Smooth muscle cell (in vitro differentiated cells): ENCODE measurements at regions not wholly inside any gene's neighbourhood (a gene's known extent, or its start where the extent isn't known, plus 50 kb on each side); places are given as distances from the start of the nearest gene placed in this dataset.

Source experiments
- DNase-seq: peaks from one replicate; lab custom pipeline; 2025; ENCODE audit not compliant: unreplicated experiment; lab: John Stamatoyannopoulos, UW
- H2AFZ ChIP-seq: fragments of 200-600 bp; sonication (generic); 2 replicates; pipeline ENCODE4 v1.6.0; 2016; ENCODE audit warnings: antibody characterized with exemption, low read depth, mild to moderate bottlenecking
- H3F3A ChIP-seq: fragments of 200-600 bp; sonication (generic); 2 replicates; pipeline ENCODE4 v1.6.0; 2017; ENCODE audit warnings: antibody characterized with exemption, low read depth
- H3K27ac ChIP-seq: fragments of 200-600 bp; sonication (generic); 2 replicates; pipeline ENCODE4 v1.5.1; 2016; ENCODE audit warnings: low read depth, mild to moderate bottlenecking
- H3K27me3 ChIP-seq: fragments of 200-600 bp; sonication (generic); 2 replicates; pipeline ENCODE4 v1.6.1; 2016; ENCODE audit warnings: low read depth, mild to moderate bottlenecking
- H3K36me3 ChIP-seq: fragments of 200-600 bp; sonication (generic); 2 replicates; pipeline ENCODE4 v1.5.1; 2016; ENCODE audit warnings: low read depth
- H3K4me1 ChIP-seq: fragments of 200-600 bp; sonication (generic); 2 replicates; pipeline ENCODE4 v1.5.1; 2016; ENCODE audit warnings: low read depth
- H3K4me2 ChIP-seq: fragments of 200-600 bp; sonication (generic); 2 replicates; pipeline ENCODE4 v1.6.0; 2016; ENCODE audit warnings: mild to moderate bottlenecking
- H3K4me3 ChIP-seq: fragments of 200-600 bp; sonication (generic); 2 replicates; pipeline ENCODE4 v1.5.1; 2016; ENCODE audit warnings: mild to moderate bottlenecking
- H3K79me2 ChIP-seq: fragments of 200-600 bp; sonication (generic); 2 replicates; pipeline ENCODE4 v1.6.0; 2016; ENCODE audit warnings: low read depth, mild to moderate bottlenecking
- H3K9ac ChIP-seq: fragments of 200-600 bp; sonication (generic); 2 replicates; pipeline ENCODE4 v1.6.0; 2016; ENCODE audit warnings: low read depth
- H3K9me3 ChIP-seq: fragments of 200-600 bp; sonication (generic); replicated peaks from 2 replicates; pipeline ENCODE4 v1.5.1; 2016; ENCODE audit warnings: low read depth
- H4K20me1 ChIP-seq: fragments of 200-600 bp; sonication (generic); 2 replicates; pipeline ENCODE4 v1.6.0; 2016; ENCODE audit warnings: low read depth
- WGBS: methylation state at CpG from one replicate; pipeline ENCODE4 v1.1.7; 2016; ENCODE audit warnings: low lambda C conversion rate; 5-methylcytosine and 5-hydroxymethylcytosine counted together
- TF ChIP-seq, protein P1 (sequence below): fragments of 200-600 bp; sonication (generic); IDR thresholded peaks from 2 replicates; pipeline ENCODE4 v1.5.1; 2017; ENCODE audit warnings: borderline replicate concordance, mild to moderate bottlenecking, antibody characterized with exemption; ENCODE audit not compliant: insufficient read depth, poor library complexity, severe bottlenecking

- 87% methylated on average over 10 of the region's 10 CpGs for WGBS
- H3K4me3 ChIP-seq: no peak overlapping the region
- H3K36me3 ChIP-seq: no peaks in the 10 kb centered on the region
- no peak for DNase-seq
- H3K9me3 ChIP-seq: no peaks in the 10 kb centered on the region
- no peaks in the 10 kb centered on the region for H3K79me2 ChIP-seq
- H4K20me1 ChIP-seq: no peaks in the 10 kb centered on the region
- H2AFZ ChIP-seq: no peak overlapping the region
- H3K4me2 ChIP-seq: no peak overlapping the region
- TF ChIP-seq, protein P1, sequence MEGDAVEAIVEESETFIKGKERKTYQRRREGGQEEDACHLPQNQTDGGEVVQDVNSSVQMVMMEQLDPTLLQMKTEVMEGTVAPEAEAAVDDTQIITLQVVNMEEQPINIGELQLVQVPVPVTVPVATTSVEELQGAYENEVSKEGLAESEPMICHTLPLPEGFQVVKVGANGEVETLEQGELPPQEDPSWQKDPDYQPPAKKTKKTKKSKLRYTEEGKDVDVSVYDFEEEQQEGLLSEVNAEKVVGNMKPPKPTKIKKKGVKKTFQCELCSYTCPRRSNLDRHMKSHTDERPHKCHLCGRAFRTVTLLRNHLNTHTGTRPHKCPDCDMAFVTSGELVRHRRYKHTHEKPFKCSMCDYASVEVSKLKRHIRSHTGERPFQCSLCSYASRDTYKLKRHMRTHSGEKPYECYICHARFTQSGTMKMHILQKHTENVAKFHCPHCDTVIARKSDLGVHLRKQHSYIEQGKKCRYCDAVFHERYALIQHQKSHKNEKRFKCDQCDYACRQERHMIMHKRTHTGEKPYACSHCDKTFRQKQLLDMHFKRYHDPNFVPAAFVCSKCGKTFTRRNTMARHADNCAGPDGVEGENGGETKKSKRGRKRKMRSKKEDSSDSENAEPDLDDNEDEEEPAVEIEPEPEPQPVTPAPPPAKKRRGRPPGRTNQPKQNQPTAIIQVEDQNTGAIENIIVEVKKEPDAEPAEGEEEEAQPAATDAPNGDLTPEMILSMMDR: no peak
- no peaks in the 10 kb centered on the region for H3F3A ChIP-seq
- no peak overlapping the region for H3K27ac ChIP-seq
- H3K27me3 ChIP-seq: peaks cover 8% of the 10 kb centered on the region
- no peak overlapping the region for H3K9ac ChIP-seq
- no peaks in the 10 kb centered on the region for H3K4me1 ChIP-seq
Observed at GRCh38 chr3:139157161-139157932, 112.7 kb upstream of the PRR23C start.

GRCh38 chr3:139159356-139159755, 114.7 kb upstream of the PRR23C start:
- Histone ChIP-seq H4K20me1 (no peaks in the 10 kb centered on the region), H3K27ac (no peak overlapping the region), H3K4me3 (no peak overlapping the region), H3F3A (no peaks in the 10 kb centered on the region), H3K4me2 (no peak overlapping the region), H3K9me3 (no peaks in the 10 kb centered on the region), H3K9ac (no peak overlapping the region), H3K27me3 (peaks cover 10% of the 10 kb centered on the region), H3K79me2 (no peaks in the 10 kb centered on the region), H3K4me1 (no peaks in the 10 kb centered on the region), H3K36me3 (no peaks in the 10 kb centered on the region), H2AFZ (no peak overlapping the region)
- 75% methylated on average over 3 of the region's 3 CpGs for WGBS
- TF ChIP-seq, protein P1: no peak
- DNase-seq: no peak

- Histone ChIP-seq H3K4me1 (no peaks in the 10 kb centered on the region), H3K4me3 (no peak overlapping the region), H3K27ac (no peak overlapping the region), H3K79me2 (no peaks in the 10 kb centered on the region), H2AFZ (no peak overlapping the region), H3K27me3 (no peaks in the 10 kb centered on the region), H3K36me3 (no peaks in the 10 kb centered on the region), H4K20me1 (no peaks in the 10 kb centered on the region), H3F3A (no peaks in the 10 kb centered on the region), H3K9me3 (no peaks in the 10 kb centered on the region), H3K9ac (no peak overlapping the region), H3K4me2 (no peak overlapping the region)
- DNase-seq: no peak
- TF ChIP-seq, protein P1: no peak
- WGBS: 88% methylated on average over 9 of the region's 9 CpGs
Observed at GRCh38 chr3:139173372-139174108, 128.8 kb upstream of the PRR23C start.

DNA sequence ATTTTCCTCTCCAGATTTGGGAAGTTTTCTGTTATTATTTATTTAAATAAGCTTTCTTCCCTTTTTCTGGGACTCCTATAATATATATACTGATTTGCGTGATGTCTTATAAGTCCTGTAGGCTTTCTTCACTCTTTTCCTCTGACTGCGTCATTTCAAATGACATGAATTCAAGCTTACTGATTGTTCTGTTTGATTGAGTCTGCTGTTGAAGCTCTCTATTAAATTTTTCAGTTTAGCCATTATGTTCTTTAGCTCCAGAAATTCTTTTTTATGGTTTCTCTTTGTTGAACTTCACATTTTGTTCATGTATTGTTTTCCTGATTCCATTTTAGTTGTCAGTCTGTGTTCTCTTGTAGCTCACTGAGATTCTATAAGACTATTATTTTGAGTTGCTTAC, 135.8 kb upstream of the PRR23C start:
- TF ChIP-seq, protein P1: no peak
- 96% methylated on average over 2 of the region's 2 CpGs for WGBS
- Histone ChIP-seq H3K4me3 (no peak overlapping the region), H4K20me1 (no peaks in the 10 kb centered on the region), H3K27me3 (no peaks in the 10 kb centered on the region), H3K4me2 (no peak overlapping the region), H3K36me3 (no peaks in the 10 kb centered on the region), H3K4me1 (no peaks in the 10 kb centered on the region), H3K79me2 (no peaks in the 10 kb centered on the region), H3K9ac (no peak overlapping the region), H3K27ac (no peak overlapping the region), H2AFZ (no peak overlapping the region), H3F3A (no peaks in the 10 kb centered on the region), H3K9me3 (no peaks in the 10 kb centered on the region)
- DNase-seq: no peak
